NCI-H510A treated with DMSO at 0.1 percent for 48 hours (cell line): ENCODE measurements at regions not wholly inside any gene's neighbourhood (a gene's known extent, or its start where the extent isn't known, plus 50 kb on each side); places are given as distances from the start of the nearest gene placed in this dataset.
A peak's percentile ranks its signal among the peaks of the same experiment; 100 is the strongest.
"Not testable (repeated sequence)": the region's sequence is repeated elsewhere in the genome, so short reads cannot be mapped to it uniquely, and the experiment has no call there.

Experiments used
- DNase-seq: peaks from one replicate; lab custom pipeline; 2025; lab: John Stamatoyannopoulos, UW

DNA sequence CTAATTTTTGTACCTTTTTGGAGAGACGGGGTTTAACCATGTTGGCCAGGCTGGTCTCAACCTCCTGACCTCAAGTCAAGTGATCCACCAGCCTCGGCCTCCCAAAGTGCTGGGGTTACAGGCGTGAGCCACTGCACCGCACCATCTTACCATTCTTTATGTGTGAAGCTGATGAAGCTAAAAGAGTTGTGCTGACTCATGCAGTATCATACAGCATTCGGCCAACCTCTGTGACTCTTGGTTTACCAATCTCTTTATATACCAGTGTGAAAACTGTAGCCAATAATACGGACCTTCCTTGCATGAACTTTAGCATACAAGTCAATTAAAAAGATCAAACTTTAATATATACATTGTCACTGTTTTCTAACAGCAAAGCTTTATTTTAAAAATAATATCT lies 878.2 kb upstream of the MBL2 start:
- no peak for DNase-seq

DNA sequence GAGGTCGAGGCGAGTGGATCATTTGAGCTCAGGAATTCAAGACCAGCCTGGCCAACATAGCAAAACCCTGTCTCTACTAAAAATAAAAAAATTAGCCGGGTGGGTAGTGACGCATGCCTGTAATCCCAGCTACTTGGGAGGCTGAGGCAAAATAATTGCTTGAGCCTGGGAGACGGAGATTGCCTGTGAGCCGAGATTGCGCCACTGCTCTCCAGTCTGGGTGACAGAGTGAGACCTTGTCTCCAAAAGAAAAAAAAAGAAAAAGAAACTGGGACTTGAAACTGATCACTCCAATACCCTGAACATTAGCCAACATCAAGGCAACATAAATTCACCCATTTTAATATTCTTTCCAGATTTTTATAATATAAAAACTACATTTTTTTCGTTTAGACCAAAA lies 874.6 kb upstream of the MBL2 start:
- not testable (repeated sequence) for DNase-seq

DNA sequence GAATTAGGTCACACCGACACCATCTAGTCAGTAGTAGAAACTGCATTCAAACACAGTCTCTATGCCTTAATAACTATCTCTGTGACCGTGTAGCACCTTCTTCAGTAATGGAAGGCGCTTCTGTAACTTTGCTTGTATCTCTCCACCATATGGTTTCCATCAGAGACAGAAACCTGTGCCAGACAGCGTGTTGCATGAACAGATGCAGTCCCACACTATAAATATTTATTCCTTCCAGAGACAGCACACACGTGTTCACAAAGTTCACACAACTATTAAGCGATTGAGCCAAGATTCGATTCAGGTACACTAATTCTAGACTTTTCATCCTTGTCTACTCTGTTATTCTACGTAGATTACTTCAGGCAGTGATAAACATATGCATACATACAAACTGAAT lies 873.9 kb upstream of the MBL2 start:
- no peak for DNase-seq

DNA sequence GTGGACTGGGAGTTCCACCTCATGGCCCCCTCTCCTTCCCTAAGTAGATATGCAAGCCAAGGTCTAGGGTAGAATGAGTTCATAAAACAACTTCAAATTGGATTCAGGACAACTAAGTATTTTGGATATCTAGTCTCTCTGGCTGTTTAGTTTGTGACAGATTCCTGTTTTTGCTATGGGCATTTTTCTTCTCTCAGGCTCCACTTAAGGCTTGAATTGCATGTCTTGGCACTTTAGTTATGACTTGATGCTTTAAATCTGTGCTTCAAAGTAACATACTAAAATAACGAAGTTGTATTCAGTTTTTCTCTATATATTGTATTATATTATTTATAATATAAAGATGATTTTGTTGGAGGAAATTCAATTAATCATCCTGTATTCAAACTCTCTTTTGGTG lies 873.4 kb upstream of the MBL2 start:
- DNase-seq = no peak

DNA sequence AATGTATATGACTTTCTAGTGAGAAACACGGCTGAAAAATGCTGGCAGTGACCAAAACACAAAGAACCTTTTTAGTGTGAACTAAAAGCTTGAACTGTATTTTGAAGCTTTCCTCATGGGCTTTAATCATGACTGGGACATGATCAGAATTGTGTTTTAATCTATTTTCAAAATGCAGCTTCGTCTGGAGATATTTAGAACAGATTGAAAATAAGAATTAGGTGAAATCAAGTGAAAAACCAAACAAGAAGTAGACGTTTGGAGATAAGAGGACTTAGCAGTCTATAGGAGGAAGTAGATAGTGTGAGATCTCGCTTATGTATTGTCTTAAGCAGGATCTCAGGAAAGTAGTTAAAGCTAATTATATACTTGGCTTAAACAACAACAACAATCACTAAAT lies 865.4 kb upstream of the MBL2 start:
- no peak for DNase-seq

DNA sequence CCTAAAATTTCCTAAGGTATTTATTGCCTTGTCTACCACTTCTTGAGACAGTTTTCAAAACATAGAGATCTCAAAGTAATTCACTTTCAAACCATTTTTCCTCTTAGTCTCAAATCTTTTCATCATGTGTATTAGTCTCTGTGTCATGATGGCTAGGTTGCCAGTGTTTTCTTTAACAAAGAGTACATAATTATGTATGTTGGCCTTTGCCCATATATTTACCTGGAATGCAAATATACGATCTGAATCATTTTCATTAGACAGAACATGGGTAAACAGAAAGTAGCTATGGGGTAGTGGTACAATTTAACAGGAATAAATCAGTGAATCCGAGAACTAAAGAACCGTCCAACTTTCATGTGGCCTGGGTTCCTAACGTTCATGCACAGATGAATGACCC lies 852.1 kb upstream of the MBL2 start:
- DNase-seq = no peak

DNA sequence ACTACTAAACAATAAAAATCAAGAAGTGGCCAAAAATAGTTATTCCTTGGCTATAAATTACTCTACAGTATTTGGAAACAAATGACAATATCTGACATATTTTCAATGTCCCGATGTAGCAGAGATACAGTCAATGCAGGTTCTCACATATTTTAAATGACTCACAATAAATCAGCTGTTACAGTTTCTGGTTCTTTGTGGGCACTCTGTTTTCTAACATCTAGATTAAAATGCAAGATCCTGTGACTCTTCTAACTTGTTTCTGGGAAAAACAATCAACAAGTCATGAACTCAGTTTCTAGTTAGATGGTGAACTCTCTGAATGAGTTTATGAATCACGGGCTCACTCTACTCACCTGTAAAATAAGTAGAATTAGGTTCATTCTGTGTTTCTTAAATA lies 849.6 kb upstream of the MBL2 start:
- DNase-seq = no peak

DNA sequence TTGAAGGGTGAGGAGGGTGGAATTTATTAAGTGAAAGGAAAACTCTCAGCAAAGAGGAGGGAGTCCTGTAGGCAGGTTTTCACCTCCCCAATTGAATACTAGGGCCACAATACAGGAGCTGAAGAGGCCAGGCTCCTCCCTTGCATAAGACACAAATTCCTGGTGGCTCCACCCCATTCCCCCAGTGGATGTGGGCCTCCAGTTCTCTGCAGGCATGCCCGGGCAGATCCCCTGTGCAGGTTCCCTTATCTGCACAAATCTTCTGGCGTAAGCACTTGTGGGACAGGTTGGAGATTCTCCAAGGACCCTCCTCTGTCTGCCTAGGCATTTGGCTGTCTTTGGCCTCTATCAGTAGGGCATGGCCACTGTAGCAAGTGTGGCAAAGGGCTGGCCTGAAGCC lies 847.1 kb upstream of the MBL2 start:
- DNase-seq = no peak

DNA sequence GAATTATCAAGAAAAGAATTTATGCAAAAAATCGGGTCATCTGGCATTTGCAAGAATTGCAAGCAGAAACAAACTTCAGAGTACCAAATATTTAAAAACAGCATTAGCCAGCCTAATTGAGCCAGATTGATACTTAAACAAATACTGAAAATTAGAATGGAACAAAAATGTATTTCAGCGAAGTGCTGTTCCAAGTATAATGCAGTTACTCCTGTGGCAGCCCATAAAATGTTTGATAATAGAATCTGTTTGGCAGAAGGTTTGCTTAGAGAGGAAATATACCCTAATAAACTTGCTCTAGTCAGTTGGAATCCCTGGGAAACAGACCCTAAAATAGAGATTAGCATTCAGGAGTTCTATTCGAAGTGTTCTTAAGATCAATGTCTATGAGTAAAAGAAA lies 835.1 kb upstream of the MBL2 start:
- no peak for DNase-seq

DNA sequence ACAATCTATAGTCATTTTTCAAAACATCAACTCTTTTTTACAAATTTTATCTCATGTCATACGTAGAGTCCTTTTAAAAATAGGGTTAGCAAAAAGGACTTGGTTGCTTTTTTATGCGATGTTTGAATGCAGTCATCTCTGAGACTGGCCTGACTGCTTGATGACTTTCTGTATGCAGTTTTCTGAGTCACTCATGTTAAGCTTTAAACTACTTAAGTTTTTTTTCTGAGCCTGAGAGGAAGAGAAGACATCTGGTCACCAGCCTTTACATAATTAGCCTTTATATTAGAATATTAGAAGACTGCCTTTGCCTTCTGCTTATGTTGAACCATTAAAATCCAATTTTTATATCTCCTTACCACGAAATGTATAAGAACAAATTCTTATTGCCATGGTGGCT lies 834.4 kb upstream of the MBL2 start:
- DNase-seq = no peak

DNA sequence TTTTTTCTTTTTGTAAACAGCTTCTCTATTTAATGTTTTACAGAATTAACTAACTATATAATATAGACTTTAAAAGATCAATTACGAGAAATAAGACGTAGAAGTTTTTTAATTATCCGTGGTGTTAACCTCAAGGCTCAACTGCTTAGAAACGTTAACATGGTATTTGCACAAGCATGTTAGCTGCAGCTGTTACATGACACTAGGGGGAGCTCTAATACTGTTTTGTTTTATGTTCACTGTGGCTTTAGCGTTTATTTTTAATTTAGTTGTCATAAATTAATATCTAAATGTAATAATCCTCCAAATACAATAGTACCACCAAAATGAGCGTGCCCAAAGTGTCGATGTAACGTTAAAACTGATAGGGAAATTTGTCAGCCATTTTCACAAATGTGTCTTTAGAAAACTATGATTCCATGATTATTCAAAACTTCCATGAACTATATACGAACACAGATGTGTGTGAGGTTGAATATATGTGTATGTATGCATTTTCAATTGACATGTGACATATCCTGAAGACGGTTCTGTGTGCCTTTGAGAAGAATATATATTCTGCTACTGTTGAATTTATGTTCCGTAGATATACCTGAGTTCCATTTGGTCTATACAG lies 828.8 kb upstream of the MBL2 start:
- DNase-seq = peak; percentile 71

DNA sequence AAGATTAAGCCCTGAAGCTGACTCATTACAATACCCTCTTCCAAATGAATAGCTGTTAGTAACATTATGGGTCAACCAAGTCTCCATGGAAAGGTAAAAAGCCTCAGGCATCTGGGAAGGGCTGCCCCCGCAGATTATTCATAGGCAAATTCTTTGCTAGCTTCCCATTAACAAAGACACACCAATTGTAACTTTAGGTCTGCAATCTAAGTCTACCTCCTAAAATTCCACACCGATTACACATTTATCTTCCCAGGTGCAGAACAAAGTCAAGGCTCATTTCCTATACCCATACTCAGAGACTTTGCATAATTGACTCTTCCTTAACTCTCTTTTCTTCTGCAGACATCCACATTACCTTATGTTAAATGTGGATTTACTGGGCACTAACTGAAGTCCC lies 826.3 kb upstream of the MBL2 start:
- DNase-seq = no peak

DNA sequence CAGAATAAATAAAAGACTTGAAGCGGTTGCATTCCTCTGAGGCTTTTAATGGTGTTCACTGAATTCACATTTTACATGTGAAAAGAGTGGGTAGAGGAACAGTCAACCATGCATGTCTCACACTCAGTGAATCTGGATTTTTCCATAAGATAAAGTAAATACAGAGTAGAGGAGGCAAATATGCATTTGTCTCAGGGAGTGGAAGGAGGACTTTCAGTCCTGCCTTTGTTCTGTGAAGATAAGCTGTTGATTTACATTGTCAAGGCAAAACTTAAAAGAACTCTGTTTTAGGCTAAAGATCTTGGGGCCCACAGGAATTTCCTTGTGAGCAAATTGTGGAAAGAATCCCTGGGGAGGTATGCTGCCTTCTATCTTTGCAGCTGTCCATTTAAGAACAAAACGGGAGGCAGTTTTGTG lies 825.3 kb upstream of the MBL2 start:
- no peak for DNase-seq

DNA sequence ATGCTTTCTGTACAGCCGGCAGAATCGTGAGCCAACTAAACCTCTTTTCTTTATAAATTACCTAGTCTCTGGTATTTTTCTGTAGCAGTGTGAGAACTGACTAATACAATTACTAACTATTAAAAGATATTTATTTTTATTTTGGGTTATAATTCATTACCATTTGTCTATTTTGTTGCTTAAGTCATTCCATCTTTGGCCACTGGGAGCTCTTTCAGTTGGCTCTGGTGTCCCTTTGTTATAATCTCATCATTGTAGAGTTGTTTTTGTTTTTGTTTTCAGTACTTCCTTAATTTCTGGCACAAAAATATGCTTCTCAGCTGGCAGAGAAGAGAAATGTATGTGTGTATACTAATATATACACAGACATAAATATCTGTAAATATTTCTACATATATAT lies 807.9 kb upstream of the MBL2 start:
- DNase-seq = no peak

DNA sequence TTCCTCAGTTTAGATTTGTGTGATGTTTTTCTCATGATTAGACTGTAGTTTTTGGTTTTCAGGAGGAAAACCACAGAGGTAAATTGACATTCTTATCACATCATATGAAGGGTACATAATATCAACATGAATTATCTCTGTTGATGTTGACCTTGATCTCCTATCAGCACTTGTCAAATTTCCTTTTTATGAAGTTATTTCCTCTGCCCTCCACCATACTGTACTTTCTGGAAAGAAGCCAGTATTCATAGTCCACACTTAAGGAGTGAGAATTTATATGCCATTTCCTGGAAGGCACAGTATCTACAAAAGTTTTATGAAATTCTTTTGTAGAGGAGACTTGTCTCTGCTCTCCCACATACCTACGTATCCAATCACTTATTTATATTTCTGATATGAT lies 807.2 kb upstream of the MBL2 start:
- DNase-seq = no peak

DNA sequence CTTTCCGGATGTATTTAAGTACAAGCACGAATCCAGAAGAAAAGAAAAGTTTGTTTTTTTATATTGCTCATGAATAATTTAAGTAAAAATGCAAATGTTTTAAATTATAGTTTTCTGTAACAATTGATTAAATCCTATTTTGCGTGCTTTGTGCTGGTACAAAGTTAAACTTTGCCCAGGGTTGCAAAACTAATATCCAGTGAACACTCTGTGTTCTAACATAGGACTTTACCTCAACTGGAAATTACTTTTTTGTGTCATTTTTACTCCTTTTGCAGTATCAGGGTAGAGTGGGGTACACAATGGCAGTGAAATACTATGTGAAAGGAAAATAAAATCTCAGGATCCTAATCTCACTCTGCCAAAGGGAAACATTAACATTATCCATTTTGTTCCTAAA lies 801.4 kb upstream of the MBL2 start:
- no peak for DNase-seq

DNA sequence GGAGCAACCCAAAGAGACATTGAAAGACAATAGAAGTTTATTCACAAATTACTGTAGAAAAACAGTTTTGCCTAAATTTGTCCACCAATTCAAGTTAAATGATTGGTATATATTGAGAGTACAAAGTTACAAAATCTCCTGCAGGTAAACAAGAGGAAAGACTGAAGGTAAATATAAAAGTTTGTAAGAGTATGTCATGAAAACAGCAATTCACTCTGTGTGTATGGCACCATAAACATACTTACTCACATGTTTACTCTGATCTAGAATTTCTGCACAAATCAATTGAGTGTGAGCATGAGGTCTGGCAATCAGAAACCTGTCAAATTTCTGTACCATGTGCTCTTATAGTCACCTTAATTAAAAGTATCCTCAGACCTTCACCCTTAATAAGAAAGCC lies 800.9 kb upstream of the MBL2 start:
- DNase-seq = no peak

DNA sequence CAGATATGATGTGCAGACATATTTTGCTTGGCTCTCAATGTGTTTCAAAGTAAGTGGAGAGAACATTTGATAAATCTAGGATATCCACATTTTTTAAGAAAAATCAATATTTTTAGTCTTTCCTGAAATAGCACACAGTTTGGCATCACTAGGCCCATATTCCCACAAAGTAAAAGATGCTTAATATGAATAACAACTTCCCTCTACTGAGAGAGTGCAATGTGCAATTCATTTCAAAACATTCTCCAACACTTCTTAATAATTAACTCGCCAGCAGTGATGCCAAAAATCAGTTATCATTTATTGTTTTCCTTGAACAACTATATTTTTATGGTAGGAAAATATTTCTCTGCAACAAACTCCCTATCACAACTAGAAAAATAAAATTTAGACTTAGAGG lies 800.2 kb upstream of the MBL2 start:
- no peak for DNase-seq

DNA sequence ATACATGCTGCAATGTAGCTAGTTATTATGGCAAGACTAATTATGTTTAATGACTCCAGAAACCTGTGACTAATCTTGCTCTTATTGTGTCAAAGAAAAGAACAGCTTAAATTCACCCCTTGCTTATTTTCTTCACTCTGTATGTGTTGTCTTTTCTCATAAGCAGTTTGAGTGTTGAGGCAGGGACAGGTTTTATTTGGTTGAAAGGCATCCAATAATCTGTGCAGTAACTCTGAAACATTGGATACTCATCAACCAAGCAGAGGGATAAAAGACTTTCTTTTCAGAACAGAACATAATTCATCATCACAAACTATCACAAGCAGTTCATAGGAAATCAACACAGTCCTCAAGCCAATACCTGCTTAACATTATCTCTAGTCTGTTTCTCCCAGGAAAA lies 797.6 kb upstream of the MBL2 start:
- no peak for DNase-seq

DNA sequence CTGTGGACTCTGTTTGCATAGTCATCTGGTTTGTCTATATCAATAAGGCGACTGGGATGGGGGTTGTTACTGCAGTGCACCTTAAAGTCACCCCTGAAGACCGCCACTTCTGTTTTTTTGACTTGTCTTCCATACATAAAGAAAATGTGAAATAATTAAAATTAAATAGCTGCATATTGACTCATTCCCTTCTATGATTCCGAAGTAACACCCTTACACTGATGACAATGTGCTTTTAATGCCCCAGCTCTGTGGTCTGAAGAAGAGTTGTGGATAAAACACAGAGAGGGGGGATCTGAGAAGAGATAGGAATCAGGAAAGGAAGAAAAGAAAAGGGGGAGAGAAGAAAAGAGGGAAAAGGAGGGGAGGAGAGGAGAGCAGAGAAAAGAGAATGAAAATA lies 796.9 kb upstream of the MBL2 start:
- DNase-seq = no peak

DNA sequence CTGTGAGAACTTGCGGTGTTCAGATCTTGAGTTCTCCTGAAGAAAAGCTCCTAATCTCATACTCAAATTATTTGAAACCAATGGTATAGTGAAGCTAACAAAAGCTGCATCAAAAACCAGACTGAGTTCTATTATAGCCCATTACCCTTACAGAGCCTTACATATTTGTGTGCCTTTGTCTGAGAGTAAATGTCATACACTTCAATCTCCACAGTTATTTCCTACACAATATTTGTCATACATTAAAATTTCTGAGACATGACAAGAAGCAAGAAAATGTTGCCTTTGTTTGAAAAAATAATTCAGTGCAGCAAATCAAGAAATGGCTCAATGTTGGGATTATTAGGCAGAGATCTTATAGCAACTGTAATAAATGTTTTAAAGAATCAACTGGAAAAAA lies 776.1 kb upstream of the MBL2 start:
- DNase-seq = no peak

DNA sequence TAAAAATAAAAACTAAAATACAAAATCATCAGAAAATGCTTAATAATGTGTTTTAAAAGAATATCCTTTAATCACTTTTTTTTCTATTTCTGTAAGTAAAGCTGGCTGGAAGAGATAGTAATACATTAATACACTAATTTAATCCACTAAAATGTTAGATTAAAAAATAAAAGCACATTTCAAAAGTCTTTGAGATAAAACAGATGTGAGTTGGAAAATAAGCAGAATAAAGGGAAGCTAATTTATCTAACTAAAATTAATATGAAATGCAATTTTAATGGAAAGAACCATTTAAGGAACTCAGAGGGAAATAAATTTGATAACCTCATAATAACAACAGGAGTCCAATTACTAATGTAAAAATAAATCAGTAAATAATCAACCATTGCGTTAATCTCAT lies 774.8 kb upstream of the MBL2 start:
- DNase-seq = no peak

DNA sequence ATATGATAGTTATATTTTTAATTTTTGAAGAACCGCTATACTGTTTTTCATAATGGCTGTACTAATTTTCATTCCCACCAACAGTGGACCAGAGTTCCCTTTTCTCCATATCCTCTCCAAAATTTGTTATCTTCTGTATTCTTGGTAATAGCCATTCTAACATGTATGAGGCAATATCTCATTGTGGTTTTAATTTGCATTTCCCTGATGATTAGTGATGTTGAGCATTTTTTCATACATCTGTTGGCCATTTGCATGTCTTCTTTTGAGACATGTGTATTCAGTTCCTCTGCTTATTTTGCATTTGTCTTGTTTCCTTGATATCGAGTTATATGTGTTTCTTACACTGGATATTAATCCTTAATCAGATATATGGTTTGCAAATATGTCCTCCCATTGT lies 770.8 kb upstream of the MBL2 start:
- DNase-seq = no peak

DNA sequence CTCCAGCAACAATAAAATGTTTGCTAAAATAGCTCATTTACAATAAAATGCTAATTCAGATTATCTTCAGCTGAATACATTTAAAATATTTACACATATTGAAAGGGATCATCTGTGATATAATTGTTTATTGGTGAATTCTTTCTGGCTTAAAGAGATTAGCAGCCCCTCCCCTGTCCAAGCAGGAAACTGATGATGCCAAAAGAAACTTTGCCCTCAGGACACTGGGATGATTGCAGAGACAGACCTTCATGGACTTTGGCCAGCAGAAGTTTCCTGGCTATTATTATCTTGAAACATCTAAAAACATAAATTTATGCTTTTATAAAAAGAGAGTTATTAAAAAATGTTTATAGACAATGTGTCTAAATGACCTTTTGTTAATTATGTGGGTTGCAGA lies 764.9 kb upstream of the MBL2 start:
- no peak for DNase-seq

DNA sequence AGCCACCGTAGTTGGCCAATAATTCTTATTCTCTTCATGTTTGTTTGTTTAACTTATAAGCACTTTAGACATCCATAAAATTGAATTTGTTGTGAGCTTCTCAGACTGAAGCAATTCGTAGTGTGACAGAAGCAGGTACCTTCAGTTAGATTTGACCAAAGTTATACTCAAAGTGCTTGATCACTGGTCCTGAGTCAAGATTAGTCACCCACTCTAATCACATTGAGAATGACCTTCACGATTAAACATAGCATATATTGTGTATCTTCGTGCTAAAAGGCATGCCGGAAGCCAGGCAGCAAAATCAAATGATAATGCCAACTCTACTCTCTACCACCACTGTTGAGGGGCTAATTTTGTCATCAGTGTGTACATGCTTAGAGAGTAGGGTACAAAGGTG lies 763.7 kb upstream of the MBL2 start:
- DNase-seq = no peak
